ENCODE measurements at regions not wholly inside any gene's neighbourhood (a gene's known extent, or its start where the extent isn't known, plus 50 kb on each side); places are given as distances from the start of the nearest gene placed in this dataset.

- no peaks in the 10 kb centered on the region for H3K9me3 Mint-ChIP-seq
- peak overlapping the region; percentile 71 for H3K27ac Mint-ChIP-seq
- DNase-seq (ENCODE audit: low spot score in 2 of 2, unreplicated experiment in 2 of 2): no peak
- peaks cover 55% of the 10 kb centered on the region for H3K4me1 Mint-ChIP-seq
- TF ChIP-seq CTCF (IDR thresholded peaks at IDR 0.05; ENCODE audit: unreplicated experiment): no peak
- no peak overlapping the region for H3K4me3 Mint-ChIP-seq
- H3K27me3 Mint-ChIP-seq (ENCODE audit: low read depth): no peaks in the 10 kb centered on the region
- H3K36me3 Mint-ChIP-seq: no peaks in the 10 kb centered on the region
These were observed 300.8 kb upstream of the MSX2 start for GRCh38 chr5:174423558-174423957.

- no peaks in the 10 kb centered on the region for H3K27me3 Mint-ChIP-seq (ENCODE audit: low read depth)
- H3K9me3 Mint-ChIP-seq: no peaks in the 10 kb centered on the region
- no peaks in the 10 kb centered on the region for H3K36me3 Mint-ChIP-seq
- H3K27ac Mint-ChIP-seq: peak overlapping the region; percentile 37
- no peak for TF ChIP-seq CTCF (IDR thresholded peaks at IDR 0.05; ENCODE audit: unreplicated experiment)
- no peak for DNase-seq (ENCODE audit: low spot score in 2 of 2, unreplicated experiment in 2 of 2)
- H3K4me1 Mint-ChIP-seq: peaks cover 48% of the 10 kb centered on the region
- no peak overlapping the region for H3K4me3 Mint-ChIP-seq
These were observed 299.9 kb upstream of the MSX2 start for GRCh38 chr5:174424219-174425053.

- peaks cover 40% of the 10 kb centered on the region for H3K4me1 Mint-ChIP-seq
These were observed 299.0 kb upstream of the MSX2 start for GRCh38 chr5:174425271-174425963.

GRCh38 chr5:174425964-174426290 lies 298.5 kb upstream of the MSX2 start:
- no peak for TF ChIP-seq CTCF (IDR thresholded peaks at IDR 0.05; ENCODE audit: unreplicated experiment)
- H3K27me3 Mint-ChIP-seq (ENCODE audit: low read depth): no peaks in the 10 kb centered on the region
- H3K27ac Mint-ChIP-seq: no peak overlapping the region
- peaks cover 36% of the 10 kb centered on the region for H3K4me1 Mint-ChIP-seq
- H3K9me3 Mint-ChIP-seq: no peaks in the 10 kb centered on the region
- no peak overlapping the region for H3K4me3 Mint-ChIP-seq
- peak in 1 of 2 experiments; percentile 29 for DNase-seq (ENCODE audit: low spot score in 2 of 2, unreplicated experiment in 2 of 2)
- no peaks in the 10 kb centered on the region for H3K36me3 Mint-ChIP-seq

More at GRCh38 chr5:174425271-174425963, 299.0 kb upstream of the MSX2 start:
- Mint-ChIP-seq H3K4me3 (no peak overlapping the region), H3K9me3 (no peaks in the 10 kb centered on the region), H3K36me3 (no peaks in the 10 kb centered on the region), H3K27ac (peak overlapping the region; percentile 88), H3K27me3 (ENCODE audit: low read depth) (no peaks in the 10 kb centered on the region)
- TF ChIP-seq CTCF (IDR thresholded peaks at IDR 0.05; ENCODE audit: unreplicated experiment): no peak
- DNase-seq (ENCODE audit: low spot score in 2 of 2, unreplicated experiment in 2 of 2): no peak

- Mint-ChIP-seq H3K36me3 (no peaks in the 10 kb centered on the region), H3K4me3 (no peak overlapping the region), H3K4me1 (peaks cover 34% of the 10 kb centered on the region), H3K27ac (no peak overlapping the region), H3K27me3 (ENCODE audit: low read depth) (no peaks in the 10 kb centered on the region), H3K9me3 (no peaks in the 10 kb centered on the region)
- DNase-seq (ENCODE audit: low spot score in 2 of 2, unreplicated experiment in 2 of 2): no peak
- TF ChIP-seq CTCF (IDR thresholded peaks at IDR 0.05; ENCODE audit: unreplicated experiment): no peak
These were observed 298.0 kb upstream of the MSX2 start for GRCh38 chr5:174426388-174426787.
